ENCODE measurements at regions not wholly inside any gene's neighbourhood (a gene's known extent, or its start where the extent isn't known, plus 50 kb on each side); places are given as distances from the start of the nearest gene placed in this dataset.

GRCh38 chr1:30201015-30201414 lies 522.4 kb downstream of the MATN1 start (continued):
- no peak for TF ChIP-seq JUNB (IDR thresholded peaks at IDR 0.05)

- Histone ChIP-seq H3K4me2 (no peak overlapping the region), H3K9me3 (no peaks in the 10 kb centered on the region), H3K4me3 (no peak overlapping the region), H3K4me1 (no peaks in the 10 kb centered on the region), H3K27ac (no peak overlapping the region)
- WGBS (ENCODE audit: missing lambda C conversion rate): 38% methylated on average over 1 of the region's 1 CpG
- POLR2A ChIA-PET: no interaction called here
- TF ChIP-seq HOXA7 (CRISPR knock-in tag; IDR thresholded peaks at IDR 0.05): no peak
- TF ChIP-seq RNF2 (IDR thresholded peaks at IDR 0.05; ENCODE audit: borderline replicate concordance, low read depth): no peak
- no peak for TF ChIP-seq CTCF (IDR thresholded peaks at IDR 0.05)
- TF ChIP-seq POLR2AphosphoS2 (conservative IDR thresholded peaks at IDR 0.05; ENCODE audit: low read length): no peak
- no peak for TF ChIP-seq EP300 (IDR thresholded peaks at IDR 0.05)
- TF ChIP-seq NPAS2 (CRISPR knock-in tag; IDR thresholded peaks at IDR 0.05; ENCODE audit: borderline replicate concordance): no peak
- no peak for TF ChIP-seq SREBF2 (IDR thresholded peaks at IDR 0.05)
- no peak for TF ChIP-seq POLR2A (IDR thresholded peaks at IDR 0.05; ENCODE audit: low read length)
- no peak for TF ChIP-seq KDM5A (IDR thresholded peaks at IDR 0.05)
- TF ChIP-seq NR3C1 (IDR thresholded peaks at IDR 0.05): no peak
- no peak for TF ChIP-seq NFE2L2 (conservative IDR thresholded peaks at IDR 0.05; ENCODE audit: low read length)
- TF ChIP-seq CEBPB (IDR thresholded peaks at IDR 0.05): no peak
- ATAC-seq: no peak
- CTCF ChIA-PET: no interaction called here
- DNase-seq (ENCODE audit: low read depth in 1 of 2, low spot score in 1 of 2): no peak
- no peak for FAIRE-seq
These were observed 523.2 kb downstream of the MATN1 start for GRCh38 chr1:30200161-30200560.

GRCh38 chr1:30199563-30199962 lies 523.8 kb downstream of the MATN1 start:
- no peak for DNase-seq (ENCODE audit: low read depth in 1 of 2, low spot score in 1 of 2)
- WGBS (ENCODE audit: missing lambda C conversion rate): 2% methylated on average over 7 of the region's 8 CpGs
- Histone ChIP-seq H3K9me3 (no peaks in the 10 kb centered on the region), H3K4me2 (no peak overlapping the region), H3K4me1 (no peaks in the 10 kb centered on the region), H3K4me3 (no peak overlapping the region), H3K27ac (no peak overlapping the region)
- TF ChIP-seq E2F6 (IDR thresholded peaks at IDR 0.05; ENCODE audit: borderline replicate concordance, low read depth) (no peak), USF2 (IDR thresholded peaks at IDR 0.05) (no peak), ESRRA (IDR thresholded peaks at IDR 0.05; ENCODE audit: borderline replicate concordance, low read length) (no peak), HOXB5 (CRISPR knock-in tag; IDR thresholded peaks at IDR 0.05) (no peak), NPAS2 (CRISPR knock-in tag; IDR thresholded peaks at IDR 0.05; ENCODE audit: borderline replicate concordance) (no peak), BHLHE40 (IDR thresholded peaks at IDR 0.05; ENCODE audit: low read depth, low read length) (no peak), NR3C1 (IDR thresholded peaks at IDR 0.05) (no peak), PHF8 (IDR thresholded peaks at IDR 0.05; ENCODE audit: borderline replicate concordance, low read depth) (no peak), RNF2 (IDR thresholded peaks at IDR 0.05; ENCODE audit: borderline replicate concordance, low read depth) (no peak), HES2 (IDR thresholded peaks at IDR 0.05) (no peak), FOXS1 (CRISPR knock-in tag; IDR thresholded peaks at IDR 0.05) (no peak), KDM5A (IDR thresholded peaks at IDR 0.05) (no peak), SMC3 (IDR thresholded peaks at IDR 0.05) (no peak), EHMT2 (IDR thresholded peaks at IDR 0.05; ENCODE audit: low read depth) (no peak), MAX (IDR thresholded peaks at IDR 0.05) (no peak)
- no peak for ATAC-seq
- ChIA-PET POLR2A (no interaction called here), CTCF (no interaction called here)
- FAIRE-seq: no peak
